ENCODE measurements at regions not wholly inside any gene's neighbourhood (a gene's known extent, or its start where the extent isn't known, plus 50 kb on each side); places are given as distances from the start of the nearest gene placed in this dataset.

- no peak for TF ChIP-seq ZFX (IDR thresholded peaks at IDR 0.05; ENCODE audit: borderline replicate concordance)
- no peak for TF ChIP-seq CTCF (IDR thresholded peaks at IDR 0.05)
- no peak overlapping the region for H3K27ac ChIP-seq
Measured at GRCh38 chr15:35998663-35999602, 453.0 kb upstream of the DPH6 start.

- no peak for TF ChIP-seq CTCF (IDR thresholded peaks at IDR 0.05)
- TF ChIP-seq ZFX (IDR thresholded peaks at IDR 0.05; ENCODE audit: borderline replicate concordance), result no peak
- no peak overlapping the region for H3K27ac ChIP-seq
Measured at GRCh38 chr15:36004891-36005490, 459.0 kb upstream of the DPH6 start.

GRCh38 chr15:36005542-36005941 lies 459.6 kb upstream of the DPH6 start:
- no peak for TF ChIP-seq CTCF (IDR thresholded peaks at IDR 0.05)
- no peak for TF ChIP-seq ZFX (IDR thresholded peaks at IDR 0.05; ENCODE audit: borderline replicate concordance)
- no peak overlapping the region for H3K27ac ChIP-seq

- TF ChIP-seq ZFX (IDR thresholded peaks at IDR 0.05; ENCODE audit: borderline replicate concordance) (no peak), CTCF (IDR thresholded peaks at IDR 0.05) (no peak)
- no peak overlapping the region for H3K27ac ChIP-seq
Measured at GRCh38 chr15:36007699-36008098, 461.7 kb upstream of the DPH6 start.

GRCh38 chr15:36008719-36009118 lies 462.8 kb upstream of the DPH6 start:
- TF ChIP-seq ZFX (IDR thresholded peaks at IDR 0.05; ENCODE audit: borderline replicate concordance) (no peak), CTCF (IDR thresholded peaks at IDR 0.05) (no peak)
- H3K27ac ChIP-seq, result no peak overlapping the region

GRCh38 chr15:36024031-36024688 lies 478.2 kb upstream of the DPH6 start:
- no peak overlapping the region for H3K27ac ChIP-seq
- TF ChIP-seq CTCF (IDR thresholded peaks at IDR 0.05) (no peak), ZFX (IDR thresholded peaks at IDR 0.05; ENCODE audit: borderline replicate concordance) (no peak)

All from 22Rv1 (cell line).